ENCODE measurements at regions not wholly inside any gene's neighbourhood (a gene's known extent, or its start where the extent isn't known, plus 50 kb on each side); places are given as distances from the start of the nearest gene placed in this dataset.

DNA sequence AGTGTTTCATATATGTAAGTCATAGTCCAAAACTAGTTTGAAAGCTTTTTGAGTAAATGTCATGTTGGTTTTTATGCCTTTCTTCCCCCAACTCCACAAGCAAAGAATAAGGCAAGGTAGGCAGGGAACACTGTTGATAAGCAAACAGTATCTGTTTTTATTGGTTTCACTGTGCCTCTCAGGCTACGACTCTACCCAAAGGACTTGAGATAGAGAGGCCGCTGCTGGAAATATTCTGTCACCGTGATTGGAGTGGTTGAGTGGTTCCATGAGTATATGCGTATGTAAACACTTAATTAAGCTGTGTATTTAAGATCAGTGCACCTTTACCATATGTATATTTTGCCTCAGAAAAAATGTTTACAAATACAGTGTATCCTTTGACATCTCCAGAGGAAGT is 138.1 kb upstream of the KIF26B start:
- TF ChIP-seq GATA3 (IDR thresholded peaks at IDR 0.05; ENCODE audit: low read depth, low read length), result no peak
- no peak for TF ChIP-seq GATA2 (IDR thresholded peaks at IDR 0.05; ENCODE audit: low read depth, low read length)
